Calu3 (cell line): ENCODE measurements at regions not wholly inside any gene's neighbourhood (a gene's known extent, or its start where the extent isn't known, plus 50 kb on each side); places are given as distances from the start of the nearest gene placed in this dataset.

Source experiments
- BruUV-seq: library from RNA; stranded (reverse); fragments of 400-500 nt; replicated peaks from 2 replicates; lab custom pipeline; 2021; lab: Mats Ljungman, UMichigan
- CTCF ChIA-PET: fragments of 300-600 bp; sonication (Branson Sonifier 250); formaldehyde crosslinking; loops from one replicate; lab custom pipeline; 2022; ENCODE audit warnings: antibody characterized with exemption; lab: Charles Lee
- DNase-seq: peaks from one replicate; pipeline ENCODE4 v3.0.0; 2022
- H3K27ac Mint-ChIP-seq: one replicate; pipeline ENCODE4 v1.8.0; 2022; ENCODE audit warnings: mixed read lengths; ENCODE audit not compliant: unreplicated experiment
- H3K27me3 Mint-ChIP-seq: one replicate; pipeline ENCODE4 v1.8.0; 2022; ENCODE audit warnings: mixed read lengths; ENCODE audit not compliant: unreplicated experiment
- H3K36me3 Mint-ChIP-seq: one replicate; pipeline ENCODE4 v1.8.0; 2022; ENCODE audit warnings: mild to moderate bottlenecking, moderate library complexity, mixed read lengths; ENCODE audit not compliant: insufficient read depth, unreplicated experiment
- H3K4me1 Mint-ChIP-seq: one replicate; pipeline ENCODE4 v1.8.0; 2022; ENCODE audit warnings: mild to moderate bottlenecking, low read depth, mixed read lengths; ENCODE audit not compliant: unreplicated experiment
- H3K4me3 Mint-ChIP-seq: one replicate; pipeline ENCODE4 v1.8.0; 2022; ENCODE audit warnings: mild to moderate bottlenecking, low read depth, moderate library complexity, mixed read lengths; ENCODE audit not compliant: unreplicated experiment
- H3K9me3 Mint-ChIP-seq: one replicate; pipeline ENCODE4 v1.8.0; 2022; ENCODE audit warnings: low read depth, mixed read lengths; ENCODE audit not compliant: unreplicated experiment
- intact Hi-C: fragments of 100-400 bp; cut with micrococcal nuclease; formaldehyde crosslinking; loops from one replicate; pipeline ENCODE4 v1.10.0; 2022; ENCODE audit not compliant: unreplicated experiment
- TF ChIP-seq, protein P1 (sequence below): fragments of 200-600 bp; IDR thresholded peaks from one replicate; pipeline ENCODE4 v1.8.0; 2022; ENCODE audit warnings: antibody characterized with exemption; ENCODE audit not compliant: unreplicated experiment

DNA sequence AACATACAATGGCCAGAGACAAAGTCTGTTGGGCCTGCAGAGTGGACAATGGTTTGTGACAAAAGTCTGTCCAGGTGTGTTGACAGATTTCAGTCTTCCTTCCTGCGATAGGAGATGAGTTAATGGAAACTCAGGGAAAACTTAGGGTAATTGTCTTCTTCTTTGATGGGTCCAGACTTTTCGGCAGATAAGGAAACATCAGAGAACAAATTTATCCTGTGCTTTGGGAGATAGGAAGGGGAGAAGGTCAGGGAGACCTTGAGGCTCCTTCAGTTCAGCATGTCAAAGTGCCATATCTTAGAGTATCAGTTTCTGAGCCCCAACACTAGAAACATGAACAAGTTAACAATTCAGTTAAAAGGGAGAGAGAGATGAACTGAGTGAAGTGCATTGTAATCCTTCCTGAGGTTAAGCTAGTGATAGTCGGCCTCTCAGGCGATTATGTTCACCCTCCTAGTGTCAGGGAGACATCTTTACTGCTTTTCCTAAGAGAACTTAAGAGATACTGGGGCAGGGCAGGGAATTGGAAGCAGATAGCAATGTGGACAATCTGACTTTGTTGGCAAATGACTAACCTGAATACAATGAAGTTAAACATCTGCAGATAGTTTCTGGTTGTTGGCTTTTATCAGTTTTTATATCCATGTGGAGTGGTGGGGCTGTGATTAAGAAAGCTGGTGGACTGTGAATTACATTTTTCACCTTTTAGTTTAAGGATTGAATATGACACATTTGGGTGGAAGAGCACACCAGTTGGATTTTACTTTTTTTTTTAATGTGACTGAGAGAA, 248.8 kb upstream of the FN1 start:
- DNase-seq, result no peak
- H3K36me3 Mint-ChIP-seq, result peaks cover 11% of the 10 kb centered on the region
- H3K27ac Mint-ChIP-seq, result peak overlapping the region; percentile 86
- peaks cover 50% of the 10 kb centered on the region for H3K4me1 Mint-ChIP-seq
- no TSS peak for BruUV-seq
- intact Hi-C loops, result loop anchor here (5.0 kb wide), 2 partner anchors 152 to 232 kb away; no protein-coding TSS in a partner anchor
- TF ChIP-seq, protein P1, sequence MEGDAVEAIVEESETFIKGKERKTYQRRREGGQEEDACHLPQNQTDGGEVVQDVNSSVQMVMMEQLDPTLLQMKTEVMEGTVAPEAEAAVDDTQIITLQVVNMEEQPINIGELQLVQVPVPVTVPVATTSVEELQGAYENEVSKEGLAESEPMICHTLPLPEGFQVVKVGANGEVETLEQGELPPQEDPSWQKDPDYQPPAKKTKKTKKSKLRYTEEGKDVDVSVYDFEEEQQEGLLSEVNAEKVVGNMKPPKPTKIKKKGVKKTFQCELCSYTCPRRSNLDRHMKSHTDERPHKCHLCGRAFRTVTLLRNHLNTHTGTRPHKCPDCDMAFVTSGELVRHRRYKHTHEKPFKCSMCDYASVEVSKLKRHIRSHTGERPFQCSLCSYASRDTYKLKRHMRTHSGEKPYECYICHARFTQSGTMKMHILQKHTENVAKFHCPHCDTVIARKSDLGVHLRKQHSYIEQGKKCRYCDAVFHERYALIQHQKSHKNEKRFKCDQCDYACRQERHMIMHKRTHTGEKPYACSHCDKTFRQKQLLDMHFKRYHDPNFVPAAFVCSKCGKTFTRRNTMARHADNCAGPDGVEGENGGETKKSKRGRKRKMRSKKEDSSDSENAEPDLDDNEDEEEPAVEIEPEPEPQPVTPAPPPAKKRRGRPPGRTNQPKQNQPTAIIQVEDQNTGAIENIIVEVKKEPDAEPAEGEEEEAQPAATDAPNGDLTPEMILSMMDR, result no peak
- H3K9me3 Mint-ChIP-seq, result peaks cover 3% of the 10 kb centered on the region
- CTCF ChIA-PET, result no interaction called here
- no peak overlapping the region for H3K4me3 Mint-ChIP-seq
- H3K27me3 Mint-ChIP-seq, result no peaks in the 10 kb centered on the region

DNA sequence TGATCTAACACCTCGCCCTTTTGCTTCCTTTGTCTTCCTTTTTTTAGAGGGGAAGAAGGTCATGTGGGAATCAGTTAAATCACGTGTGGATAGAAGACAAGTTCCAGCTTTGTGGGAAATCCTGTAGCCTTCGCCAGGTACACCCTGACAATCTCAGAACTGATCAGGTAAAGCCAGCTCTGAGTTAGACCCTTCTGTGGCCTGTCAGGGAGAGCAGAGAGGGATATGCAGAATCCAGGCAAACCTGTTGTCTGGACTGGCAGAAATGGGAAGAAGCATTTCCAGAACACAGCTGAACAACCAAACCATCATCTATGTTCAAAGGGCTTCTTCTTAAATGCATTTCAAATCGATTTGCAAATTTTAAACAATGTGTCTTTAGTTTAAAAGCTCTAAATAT, 247.4 kb upstream of the FN1 start:
- H3K27ac Mint-ChIP-seq, result peak overlapping the region; percentile 86
- H3K9me3 Mint-ChIP-seq, result peaks cover 6% of the 10 kb centered on the region
- TF ChIP-seq, protein P1, result no peak
- no TSS peak for BruUV-seq
- DNase-seq, result no peak
- H3K4me3 Mint-ChIP-seq, result no peak overlapping the region
- intact Hi-C loops, result loop anchor here (5.0 kb wide), 2 partner anchors 151 to 231 kb away; no protein-coding TSS in a partner anchor
- H3K4me1 Mint-ChIP-seq, result peaks cover 49% of the 10 kb centered on the region
- peaks cover 11% of the 10 kb centered on the region for H3K36me3 Mint-ChIP-seq
- no peaks in the 10 kb centered on the region for H3K27me3 Mint-ChIP-seq
- CTCF ChIA-PET, result no interaction called here

DNA sequence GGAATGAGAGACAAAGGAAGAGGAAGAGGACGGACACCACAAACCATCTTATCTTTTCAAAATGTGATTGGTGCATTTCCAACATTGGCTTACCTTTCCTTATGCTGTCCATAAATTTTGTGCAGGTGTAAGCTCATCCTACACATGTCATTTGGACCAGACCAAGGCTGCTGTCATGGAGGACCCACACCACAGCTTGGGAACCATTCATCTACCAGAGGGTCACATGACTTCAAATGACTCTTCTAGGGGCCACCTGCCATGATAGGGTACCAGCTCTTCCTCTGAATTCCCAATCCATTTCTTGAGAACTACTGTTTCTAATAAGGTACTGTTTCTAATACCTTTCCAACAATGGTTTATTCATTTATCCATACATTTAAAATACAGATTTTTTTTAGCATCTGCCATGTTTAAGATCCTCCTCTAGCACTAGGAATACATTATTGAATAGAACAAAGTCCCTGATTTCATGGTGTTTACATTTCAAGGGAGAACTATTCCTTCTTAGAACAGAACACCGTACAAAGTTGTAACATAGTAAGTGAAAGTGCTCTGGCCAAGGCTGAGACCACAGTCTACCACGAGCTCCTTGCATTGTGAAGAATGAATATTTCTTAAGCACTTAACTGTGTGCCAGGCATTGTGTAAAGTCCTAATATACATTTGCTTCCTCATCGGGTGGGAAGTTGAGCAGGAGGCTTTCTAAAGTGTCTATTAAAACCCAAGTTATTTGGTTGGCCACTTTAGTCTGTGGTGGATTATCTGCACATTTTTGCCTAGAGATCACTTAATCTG, 246.1 kb upstream of the FN1 start:
- TF ChIP-seq, protein P1, result no peak
- DNase-seq, result no peak
- Mint-ChIP-seq H3K4me1 (peaks cover 58% of the 10 kb centered on the region), H3K36me3 (peaks cover 11% of the 10 kb centered on the region), H3K9me3 (peaks cover 6% of the 10 kb centered on the region), H3K27me3 (no peaks in the 10 kb centered on the region), H3K27ac (peak overlapping the region; percentile 94), H3K4me3 (no peak overlapping the region)
- intact Hi-C loops, result loop anchor here (2.0 to 5.0 kb wide), 3 partner anchors 149 to 230 kb away; no protein-coding TSS in a partner anchor
- CTCF ChIA-PET, result interaction anchor here (0.5 to 1.2 kb wide), 4 partner anchors 12 to 1009 kb away, joined by 3 to 5 read pairs (median 4); no protein-coding TSS in a partner anchor
- BruUV-seq, result TSS peak; percentile 55
